CD4-positive, alpha-beta T cell (primary cell): ENCODE measurements at regions not wholly inside any gene's neighbourhood (a gene's known extent, or its start where the extent isn't known, plus 50 kb on each side); places are given as distances from the start of the nearest gene placed in this dataset.
A peak's percentile ranks its signal among the peaks of the same experiment; 100 is the strongest.

Source experiments
- ATAC-seq: fragments of 200-7000 bp; cut with Tn5 transposase; one replicate; pipeline ENCODE4 v1.10.0; 2022; ENCODE audit warnings: mild to moderate bottlenecking; ENCODE audit not compliant: poor library complexity
- CTCF ChIA-PET: fragments of 350-600 bp; sonication (Branson Sonifier 250); formaldehyde crosslinking; loops from one replicate; lab custom pipeline; 2021; ENCODE audit warnings: antibody characterized with exemption, inconsistent platforms; lab: Charles Lee
- POLR2A ChIA-PET: fragments of 350-600 bp; sonication (Branson Sonifier 250); formaldehyde crosslinking; loops from one replicate; lab custom pipeline; 2021; ENCODE audit warnings: antibody characterized with exemption, inconsistent platforms; lab: Charles Lee
- DNase-seq, 14 experiments: peaks; one replicate each; pipeline ENCODE4 v3.0.0-alpha.2; 2013 to 2020; ENCODE audit warnings: mixed read lengths in 2 of 14
- H3K27ac ChIP-seq, 2 donors: one replicate each; pipeline versions ENCODE4 v1.5.1 to v1.7.0; 2013; ENCODE audit warnings: low read length in 2 of 2, low read depth in 1 of 2, mild to moderate bottlenecking in 1 of 2
- H3K27me3 ChIP-seq, 2 experiments: 1 replicate in 1 of 2; 2 replicates in 1 of 2; pipeline versions ENCODE4 v1.6.1 to v1.7.0; 2013; ENCODE audit warnings: low read length in 2 of 2, control low read depth in 1 of 2, mild to moderate bottlenecking in 1 of 2, moderate library complexity in 1 of 2; ENCODE audit not compliant: insufficient read depth in 2 of 2, control insufficient read depth in 1 of 2
- H3K36me3 ChIP-seq: one replicate; pipeline ENCODE4 v1.6.1; 2013; ENCODE audit warnings: low read length, control low read depth; ENCODE audit not compliant: insufficient read depth
- H3K4me1 ChIP-seq: one replicate; pipeline ENCODE4 v1.6.1; 2013; ENCODE audit warnings: low read length, control low read depth; ENCODE audit not compliant: insufficient read depth
- H3K4me3 ChIP-seq: one replicate; pipeline ENCODE4 v1.5.1; 2013; ENCODE audit warnings: mild to moderate bottlenecking, low read length, moderate library complexity
- H3K9me3 ChIP-seq, 2 experiments: 1 replicate in 1 of 2; 2 replicates in 1 of 2; pipeline versions ENCODE4 v1.6.1 to v1.7.0; 2013; ENCODE audit warnings: low read length in 2 of 2, mild to moderate bottlenecking in 2 of 2, control low read depth in 1 of 2, moderate library complexity in 1 of 2; ENCODE audit not compliant: control insufficient read depth in 1 of 2, insufficient read depth in 1 of 2
- H3K27ac Mint-ChIP-seq: one replicate; pipeline ENCODE4 v1.8.0; 2020; ENCODE audit warnings: mixed read lengths
- H3K27me3 Mint-ChIP-seq: one replicate; pipeline ENCODE4 v1.8.0; 2021; ENCODE audit warnings: mixed read lengths
- H3K36me3 Mint-ChIP-seq: one replicate; pipeline ENCODE4 v1.8.0; 2021; ENCODE audit warnings: low read depth, mixed read lengths
- H3K4me1 Mint-ChIP-seq: one replicate; pipeline ENCODE4 v1.8.0; 2021; ENCODE audit warnings: low read depth, mixed read lengths
- H3K4me3 Mint-ChIP-seq: one replicate; pipeline ENCODE4 v1.8.0; 2020; ENCODE audit warnings: mild to moderate bottlenecking, mixed read lengths
- H3K9me3 Mint-ChIP-seq: one replicate; pipeline ENCODE4 v1.8.0; 2020; ENCODE audit warnings: mixed read lengths
- CTCF ChIP-seq: fragments of 200-600 bp; IDR thresholded peaks from one replicate; pipeline ENCODE4 v1.8.0; 2022; ENCODE audit warnings: antibody characterized with exemption, mild to moderate bottlenecking
- intact Hi-C, 2 experiments: fragments of 100-400 bp; cut with DNase I in 1 of 2; cut with micrococcal nuclease in 1 of 2; formaldehyde crosslinking; loops; one replicate each; pipeline versions ENCODE4 v1.15.1 to v1.9.0; 2023 to 2025; cut with DNase I, micrococcal nuclease

- no peaks in the 10 kb centered on the region for H3K36me3 ChIP-seq
- H3K27ac Mint-ChIP-seq: no peak overlapping the region
These were observed 86.5 kb upstream of the CARD18 start for GRCh38 chr11:105226091-105226490.

GRCh38 chr11:105224482-105225253 is 85.1 kb upstream of the CARD18 start:
- peaks cover 13% of the 10 kb centered on the region for H3K27me3 Mint-ChIP-seq
- no peak overlapping the region for H3K4me3 ChIP-seq
- no peak for TF ChIP-seq CTCF
- no peaks in the 10 kb centered on the region for H3K27me3 ChIP-seq
- no peaks in the 10 kb centered on the region for H3K9me3 Mint-ChIP-seq
- no peak overlapping the region for H3K27ac Mint-ChIP-seq
- ChIA-PET POLR2A (no interaction called here), CTCF (no interaction called here)
- H3K36me3 Mint-ChIP-seq: no peaks in the 10 kb centered on the region
- ATAC-seq (no peak), DNase-seq (no peak)
- intact Hi-C loops: no loop called here
- no peaks in the 10 kb centered on the region for H3K4me1 Mint-ChIP-seq
- no peaks in the 10 kb centered on the region for H3K4me1 ChIP-seq
- no peaks in the 10 kb centered on the region for H3K9me3 ChIP-seq
- H3K36me3 ChIP-seq: no peaks in the 10 kb centered on the region
- no peak overlapping the region for H3K27ac ChIP-seq
- no peak overlapping the region for H3K4me3 Mint-ChIP-seq

More at GRCh38 chr11:105226091-105226490, 86.5 kb upstream of the CARD18 start:
- ATAC-seq (no peak), DNase-seq (no peak)
- H3K4me3 Mint-ChIP-seq: no peak overlapping the region
- Histone ChIP-seq H3K4me1 (no peaks in the 10 kb centered on the region), H3K9me3 (no peaks in the 10 kb centered on the region), H3K27ac (no peak overlapping the region), H3K4me3 (no peak overlapping the region), H3K27me3 (no peaks in the 10 kb centered on the region)
- TF ChIP-seq CTCF: no peak
- H3K27me3 Mint-ChIP-seq: peaks cover 13% of the 10 kb centered on the region
- H3K9me3 Mint-ChIP-seq: no peaks in the 10 kb centered on the region
- POLR2A ChIA-PET: no interaction called here
- intact Hi-C loops: no loop called here
- CTCF ChIA-PET: no interaction called here
- no peaks in the 10 kb centered on the region for H3K36me3 Mint-ChIP-seq
- no peaks in the 10 kb centered on the region for H3K4me1 Mint-ChIP-seq

GRCh38 chr11:105220121-105220520 is 80.6 kb upstream of the CARD18 start:
- ATAC-seq (no peak), DNase-seq (peak in 2 of 14 experiments; percentile 47 to 60)
- Mint-ChIP-seq H3K36me3 (no peaks in the 10 kb centered on the region), H3K27ac (no peak overlapping the region), H3K27me3 (peaks cover 3% of the 10 kb centered on the region), H3K9me3 (no peaks in the 10 kb centered on the region), H3K4me1 (no peaks in the 10 kb centered on the region), H3K4me3 (no peak overlapping the region)
- H3K36me3 ChIP-seq: no peaks in the 10 kb centered on the region
- ChIA-PET POLR2A (no interaction called here), CTCF (no interaction called here)
- H3K9me3 ChIP-seq: no peaks in the 10 kb centered on the region
- TF ChIP-seq CTCF: no peak
- H3K4me3 ChIP-seq: no peak overlapping the region
- intact Hi-C loops: no loop called here
- H3K27ac ChIP-seq: no peak overlapping the region
- H3K27me3 ChIP-seq: no peaks in the 10 kb centered on the region
- H3K4me1 ChIP-seq: no peaks in the 10 kb centered on the region
